Transverse colon (tissue), 4 donors: ENCODE measurements at regions not wholly inside any gene's neighbourhood (a gene's known extent, or its start where the extent isn't known, plus 50 kb on each side); places are given as distances from the start of the nearest gene placed in this dataset.

Experiments
- DNase-seq: peaks from one replicate; pipeline ENCODE4 v3.0.0-alpha.2; 2019
- H3K27ac ChIP-seq, 4 donors: fragments of 200-600 bp; sonication (generic); 2 replicates each; pipeline ENCODE4 v1.5.1; 2016 to 2018; ENCODE audit warnings: inconsistent platforms in 4 of 4
- H3K27me3 ChIP-seq: fragments of 200-600 bp; sonication (generic); 2 replicates; pipeline ENCODE4 v1.5.1; 2017; ENCODE audit warnings: inconsistent platforms
- H3K36me3 ChIP-seq, 4 donors: fragments of 200-600 bp; sonication (generic); 2 replicates each; pipeline ENCODE4 v1.5.1; 2017 to 2019; ENCODE audit warnings: inconsistent platforms in 4 of 4
- H3K4me1 ChIP-seq, 4 donors: fragments of 200-600 bp; sonication (generic); 2 replicates each; pipeline ENCODE4 v1.5.1; 2017 to 2020; ENCODE audit warnings: inconsistent platforms in 4 of 4
- H3K4me3 ChIP-seq, 4 donors: fragments of 200-600 bp; sonication (generic); 1 replicate in 1 of 4; 2 replicates in 3 of 4; pipeline versions ENCODE4 v1.5.1 to v1.6.1; 2017 to 2019; ENCODE audit warnings: inconsistent platforms in 4 of 4
- H3K9me3 ChIP-seq, 2 donors: fragments of 200-600 bp; sonication (generic); 2 replicates each; pipeline ENCODE4 v1.5.1; 2017 to 2019; ENCODE audit warnings: inconsistent platforms in 2 of 2
- CTCF ChIP-seq, 5 experiments: fragments of 200-600 bp in 3 of 5; fragments of 450-650 bp in 2 of 5; sonication (generic) in 3 of 5; IDR thresholded peaks; 1 replicate in 2 of 5; 2 replicates in 3 of 5; pipeline ENCODE4 v1.5.1; 2016 to 2017; ENCODE audit warnings: antibody characterized with exemption in 5 of 5, inconsistent platforms in 3 of 5, mild to moderate bottlenecking in 2 of 5, moderate library complexity in 1 of 5
- EP300 ChIP-seq: sonication (generic); formaldehyde crosslinking; IDR thresholded peaks from one replicate; pipeline ENCODE4 v1.6.1; 2017; ENCODE audit warnings: antibody characterized with exemption, low read depth
- POLR2A ChIP-seq: fragments of 450-650 bp; IDR thresholded peaks from one replicate; pipeline ENCODE4 v1.6.1; 2016; ENCODE audit warnings: antibody characterized with exemption, mild to moderate bottlenecking, moderate library complexity
- POLR2AphosphoS5 ChIP-seq, 3 donors: sonication (generic); formaldehyde crosslinking; IDR thresholded peaks; one replicate each; pipeline ENCODE4 v1.6.1; 2016; ENCODE audit warnings: antibody characterized with exemption in 3 of 3
- WGBS, 2 donors: methylation state at CpG; one replicate each; pipeline ENCODE4 v1.1.5; 2018; ENCODE audit warnings: low coverage in 1 of 2; 5-methylcytosine and 5-hydroxymethylcytosine counted together
- in situ Hi-C, 4 donors: fragments of 200-750 bp; cut with MboI; loops; one replicate each; pipeline versions ENCODE4 v1.15.0 to v1.15.1; 2017; ENCODE audit warnings: low sequenced_read_pairs in 3 of 4, low pct_ligation_motif_present in 1 of 4, low pct_unique_long_range_greater_than_20kb in 1 of 4
- intact Hi-C: fragments of 100-400 bp; cut with DNase I; formaldehyde crosslinking; loops from one replicate; pipeline ENCODE4 v1.15.1; 2023; ENCODE audit warnings: low total_unique reads

GRCh38 chr5:2683720-2684119, 67.8 kb downstream of the IRX2 start:
- intact Hi-C loops, result no loop called here

GRCh38 chr5:2681476-2681875, 70.0 kb downstream of the IRX2 start:
- H3K4me1 ChIP-seq, result no peaks in the 10 kb centered on the region
- intact Hi-C loops, result no loop called here
- no peaks in the 10 kb centered on the region for H3K27me3 ChIP-seq
- no peak for TF ChIP-seq EP300
- TF ChIP-seq POLR2AphosphoS5 (IDR thresholded peaks at IDR 0.05), result no peak
- TF ChIP-seq POLR2A, result no peak
- no peak for TF ChIP-seq CTCF (IDR thresholded peaks at IDR 0.05)
- no peaks in the 10 kb centered on the region for H3K9me3 ChIP-seq
- H3K4me3 ChIP-seq, result no peak overlapping the region
- in situ Hi-C loops, result no loop called here
- 87% methylated on average over 3 of the region's 3 CpGs; no CpG with 5 or more reads in 1 of the 2 donors for WGBS, 2 donors
- no peaks in the 10 kb centered on the region for H3K36me3 ChIP-seq
- H3K27ac ChIP-seq, result no peak overlapping the region
- no peak for DNase-seq

More at GRCh38 chr5:2683720-2684119, 67.8 kb downstream of the IRX2 start:
- H3K27me3 ChIP-seq, result no peaks in the 10 kb centered on the region
- DNase-seq, result no peak
- H3K9me3 ChIP-seq, result no peaks in the 10 kb centered on the region
- in situ Hi-C loops, result no loop called here
- 43 to 75% methylated on average over 1 to 14 of the region's 14 CpGs for WGBS, 2 donors
- H3K27ac ChIP-seq, result no peak overlapping the region
- TF ChIP-seq EP300 (no peak), POLR2AphosphoS5 (IDR thresholded peaks at IDR 0.05) (no peak), POLR2A (no peak), CTCF (IDR thresholded peaks at IDR 0.05) (no peak)
- H3K4me3 ChIP-seq, result no peak overlapping the region
- no peaks in the 10 kb centered on the region for H3K36me3 ChIP-seq
- no peaks in the 10 kb centered on the region for H3K4me1 ChIP-seq

GRCh38 chr5:2680979-2681378, 70.5 kb downstream of the IRX2 start:
- Histone ChIP-seq H3K4me3 (no peak overlapping the region), H3K27me3 (no peaks in the 10 kb centered on the region), H3K9me3 (no peaks in the 10 kb centered on the region), H3K36me3 (no peaks in the 10 kb centered on the region), H3K4me1 (no peaks in the 10 kb centered on the region), H3K27ac (no peak overlapping the region)
- intact Hi-C loops, result no loop called here
- in situ Hi-C loops, result no loop called here
- 52 to 65% methylated on average over 2 of the region's 2 CpGs for WGBS, 2 donors
- DNase-seq, result no peak
- TF ChIP-seq CTCF (IDR thresholded peaks at IDR 0.05) (no peak), EP300 (no peak), POLR2A (no peak)

- no peaks in the 10 kb centered on the region for H3K4me1 ChIP-seq
- H3K9me3 ChIP-seq, result no peaks in the 10 kb centered on the region
These were observed 73.8 kb downstream of the IRX2 start for GRCh38 chr5:2677689-2678088.

More at GRCh38 chr5:2677689-2678088, 73.8 kb downstream of the IRX2 start:
- TF ChIP-seq POLR2AphosphoS5 (IDR thresholded peaks at IDR 0.05) (no peak), CTCF (IDR thresholded peaks at IDR 0.05) (no peak), POLR2A (no peak), EP300 (no peak)
- no peak overlapping the region for H3K27ac ChIP-seq
- no peaks in the 10 kb centered on the region for H3K36me3 ChIP-seq
- no peak for DNase-seq
- in situ Hi-C loops (no loop called here), intact Hi-C loops (no loop called here)
- WGBS, 2 donors, result 60 to 78% methylated on average over 1 to 2 of the region's 2 CpGs
- H3K27me3 ChIP-seq, result no peaks in the 10 kb centered on the region
- no peak overlapping the region for H3K4me3 ChIP-seq
